ENCODE measurements at regions not wholly inside any gene's neighbourhood (a gene's known extent, or its start where the extent isn't known, plus 50 kb on each side); places are given as distances from the start of the nearest gene placed in this dataset.

GRCh38 chr1:164051782-164052181 lies 507.2 kb upstream of the PBX1 start:
- Histone ChIP-seq H4K20me1 (ENCODE audit: insufficient read depth) (no peaks in the 10 kb centered on the region), H3K9ac (ENCODE audit: low read length) (no peak overlapping the region), H2AFZ (ENCODE audit: low read depth, low read length, poor library complexity, severe bottlenecking) (no peak overlapping the region), H3K4me3 (replicated peaks in 1 of 2; ENCODE audit: low read depth in 1 of 2, low read length in 2 of 2) (no peak overlapping the region), H3K4me1 (ENCODE audit: control insufficient read depth in 1 of 2, insufficient read depth in 2 of 2, low read length in 2 of 2) (no peaks in the 10 kb centered on the region), H3K36me3 (ENCODE audit: control insufficient read depth in 1 of 2, insufficient read depth in 2 of 2, low read length in 2 of 2) (no peaks in the 10 kb centered on the region), H3K27me3 (ENCODE audit: insufficient read depth, low read length) (no peaks in the 10 kb centered on the region), H3K9me3 (ENCODE audit: control insufficient read depth in 1 of 2, insufficient read depth in 1 of 2, low read depth in 1 of 2, low read length in 2 of 2) (no peaks in the 10 kb centered on the region), H3K79me2 (ENCODE audit: insufficient read depth, low read length) (no peaks in the 10 kb centered on the region), H3K9me2 (ENCODE audit: insufficient read depth) (no peaks in the 10 kb centered on the region), H3K27ac (ENCODE audit: low read depth, low read length) (no peak overlapping the region), H3K4me2 (ENCODE audit: low read length) (no peak overlapping the region)
- intact Hi-C loops (cut with micrococcal nuclease), result no loop called here
- TF ChIP-seq ELF1 (IDR thresholded peaks at IDR 0.05; ENCODE audit: borderline replicate concordance, low read depth), result no peak
- no peak for TF ChIP-seq EGR1 (IDR thresholded peaks at IDR 0.05; ENCODE audit: low read depth)
- no peak for TF ChIP-seq RAD21 (IDR thresholded peaks at IDR 0.05; ENCODE audit: low read depth)
- no peak for TF ChIP-seq ZNF274 (IDR thresholded peaks at IDR 0.05; ENCODE audit: low read depth, low read length)
- TF ChIP-seq ZBTB33 (IDR thresholded peaks at IDR 0.05; ENCODE audit: extremely low read depth, insufficient replicate concordance, low read length), result no peak
- no peak for TF ChIP-seq POLR2AphosphoS5 (IDR thresholded peaks at IDR 0.05; ENCODE audit: low read depth, low read length)
- TF ChIP-seq JUND (IDR thresholded peaks at IDR 0.05), result no peak
- CTCF ChIA-PET, result no interaction called here
- DNase-seq (ENCODE audit: low read depth, low spot score), result no peak
- no peak for ATAC-seq
- BruUV-seq (replicated peaks), result no TSS peak
- POLR2A ChIA-PET, result no interaction called here
- RAD21 ChIA-PET (ENCODE audit: low non-redundant PET in 1 of 2, low total read pairs in 2 of 2, uncharacterized antibody in 2 of 2, unreplicated experiment in 2 of 2), result no interaction called here

GRCh38 chr1:164054331-164054730 lies 504.7 kb upstream of the PBX1 start:
- intact Hi-C loops (cut with micrococcal nuclease), result no loop called here
- ChIA-PET RAD21 (ENCODE audit: low non-redundant PET in 1 of 2, low total read pairs in 2 of 2, uncharacterized antibody in 2 of 2, unreplicated experiment in 2 of 2) (no interaction called here), POLR2A (no interaction called here), CTCF (no interaction called here)
- Histone ChIP-seq H3K27me3 (ENCODE audit: insufficient read depth, low read length) (no peaks in the 10 kb centered on the region), H4K20me1 (ENCODE audit: insufficient read depth) (no peaks in the 10 kb centered on the region), H3K27ac (ENCODE audit: low read depth, low read length) (no peak overlapping the region), H3K9me2 (ENCODE audit: insufficient read depth) (no peaks in the 10 kb centered on the region), H3K4me3 (replicated peaks in 1 of 2; ENCODE audit: low read depth in 1 of 2, low read length in 2 of 2) (no peak overlapping the region), H3K4me1 (ENCODE audit: control insufficient read depth in 1 of 2, insufficient read depth in 2 of 2, low read length in 2 of 2) (peaks cover 0 to 4% of the 10 kb centered on the region in 2 experiments; a peak in 1 of 4 replicates), H3K9me3 (ENCODE audit: control insufficient read depth in 1 of 2, insufficient read depth in 1 of 2, low read depth in 1 of 2, low read length in 2 of 2) (no peaks in the 10 kb centered on the region), H2AFZ (ENCODE audit: low read depth, low read length, poor library complexity, severe bottlenecking) (no peak overlapping the region), H3K9ac (ENCODE audit: low read length) (no peak overlapping the region), H3K79me2 (ENCODE audit: insufficient read depth, low read length) (no peaks in the 10 kb centered on the region), H3K36me3 (ENCODE audit: control insufficient read depth in 1 of 2, insufficient read depth in 2 of 2, low read length in 2 of 2) (no peaks in the 10 kb centered on the region), H3K4me2 (ENCODE audit: low read length) (no peak overlapping the region)
- DNase-seq (ENCODE audit: low read depth, low spot score), result no peak
- BruUV-seq (replicated peaks), result no TSS peak
- ATAC-seq, result no peak
- TF ChIP-seq TCF7L2 (IDR thresholded peaks at IDR 0.05; ENCODE audit: borderline replicate concordance, extremely low read depth, insufficient read depth, insufficient read length), result no peak
- TF ChIP-seq REST (IDR thresholded peaks at IDR 0.05; ENCODE audit: low read depth), result no peak
- TF ChIP-seq ZNF274 (IDR thresholded peaks at IDR 0.05; ENCODE audit: low read depth, low read length), result no peak
- TF ChIP-seq ZFX (IDR thresholded peaks at IDR 0.05), result no peak
- TF ChIP-seq POLR2A (IDR thresholded peaks at IDR 0.05; ENCODE audit: borderline replicate concordance, extremely low read depth, insufficient read depth, insufficient read length), result no peak
- no peak for TF ChIP-seq SRF (IDR thresholded peaks at IDR 0.05; ENCODE audit: low read depth)
- TF ChIP-seq ELF1 (IDR thresholded peaks at IDR 0.05; ENCODE audit: borderline replicate concordance, low read depth), result no peak
- no peak for TF ChIP-seq EZH2phosphoT487 (IDR thresholded peaks at IDR 0.05; ENCODE audit: borderline replicate concordance)
- no peak for TF ChIP-seq ZBTB33 (IDR thresholded peaks at IDR 0.05; ENCODE audit: extremely low read depth, insufficient replicate concordance, low read length)

All from HCT116 (cell line).